GM12878 (cell line): ENCODE measurements at regions not wholly inside any gene's neighbourhood (a gene's known extent, or its start where the extent isn't known, plus 50 kb on each side); places are given as distances from the start of the nearest gene placed in this dataset.

Experiments
- ATAC-seq: fragments of 200-7000 bp; cut with Tn5 transposase; 3 replicates; pipeline ENCODE4 v1.9.1; 2020; ENCODE audit warnings: mild to moderate bottlenecking, moderate library complexity
- BruUV-seq: library from RNA; stranded (reverse); fragments of 400-500 nt; replicated peaks from 2 replicates; lab custom pipeline; 2021; lab: Mats Ljungman, UMichigan
- CTCF ChIA-PET: fragments of 300-600 bp; sonication (Branson Sonifier 250); formaldehyde crosslinking; extraction: SDS; loops from one replicate; lab custom pipeline; 2021; ENCODE audit warnings: inconsistent platforms; lab: Yijun Ruan, JAX
- POLR2A ChIA-PET: fragments of 350-600 bp; formaldehyde crosslinking; extraction: SDS; loops from one replicate; lab custom pipeline; 2021; ENCODE audit warnings: inconsistent platforms; lab: Charles Lee
- RAD21 ChIA-PET: fragments of 300-600 bp; sonication (Branson Sonifier 250); formaldehyde crosslinking; loops from one replicate; lab custom pipeline; 2023; ENCODE audit warnings: antibody characterized with exemption; ENCODE audit not compliant: unreplicated experiment; lab: Charles Lee
- SMC1A ChIA-PET: fragments of 300-600 bp; sonication (Branson Sonifier 250); formaldehyde crosslinking; loops from one replicate; lab custom pipeline; 2023; ENCODE audit not compliant: unreplicated experiment, uncharacterized antibody; lab: Charles Lee
- DNase-seq: peaks from one replicate; pipeline ENCODE4 v3.0.0-alpha.2; 2011; ENCODE audit warnings: low read depth, low spot score
- FAIRE-seq: peaks from 3 replicates; lab custom pipeline; 2011; peaks lifted over from hg19 to GRCh38; lab: Jason Lieb, UNC
- H2AFZ ChIP-seq: 2 replicates; pipeline ENCODE4 v1.6.0; 2011; ENCODE audit warnings: low read depth, low read length, control low read depth; ENCODE audit not compliant: control insufficient read depth
- H3K27ac ChIP-seq: 2 replicates; pipeline ENCODE4 v1.5.1; 2011; ENCODE audit warnings: control low read depth; ENCODE audit not compliant: control insufficient read depth, insufficient read depth
- H3K27me3 ChIP-seq, 2 experiments: replicated peaks in 1 of 2; 2 replicates each; pipeline versions ENCODE4 v1.6.0 to v1.6.1; 2011; ENCODE audit warnings: low read length in 1 of 2; ENCODE audit not compliant: control insufficient read depth in 2 of 2, insufficient read depth in 2 of 2
- H3K36me3 ChIP-seq, 2 experiments: 2 replicates each; pipeline ENCODE4 v1.5.1; 2011; ENCODE audit warnings: low read length in 1 of 2; ENCODE audit not compliant: control insufficient read depth in 2 of 2, insufficient read depth in 2 of 2
- H3K4me1 ChIP-seq: 2 replicates; pipeline ENCODE4 v1.6.1; 2011; ENCODE audit warnings: mild to moderate bottlenecking, low read length, moderate library complexity, mixed read lengths; ENCODE audit not compliant: control insufficient read depth, insufficient read depth
- H3K4me2 ChIP-seq: 2 replicates; pipeline ENCODE4 v1.6.0; 2011; ENCODE audit warnings: control low read depth; ENCODE audit not compliant: control insufficient read depth, insufficient read depth
- H3K4me3 ChIP-seq: fragments of 200-600 bp; sonication (generic); 2 replicates; pipeline ENCODE4 v1.5.1; 2016
- H3K79me2 ChIP-seq: 2 replicates; pipeline ENCODE4 v1.6.0; 2011; ENCODE audit warnings: low read length; ENCODE audit not compliant: control insufficient read depth, insufficient read depth
- H3K9ac ChIP-seq: 2 replicates; pipeline ENCODE4 v1.8.0; 2011; ENCODE audit warnings: low read length, control low read depth, mixed read lengths; ENCODE audit not compliant: control insufficient read depth, insufficient read depth
- H3K9me3 ChIP-seq: replicated peaks from 3 replicates; pipeline ENCODE4 v1.5.1; 2011; ENCODE audit warnings: mild to moderate bottlenecking, low read length; ENCODE audit not compliant: control insufficient read depth, insufficient read depth
- H4K20me1 ChIP-seq: 2 replicates; pipeline ENCODE4 v1.6.0; 2011; ENCODE audit not compliant: control insufficient read depth, insufficient read depth
- EED ChIP-seq: sonication (generic); IDR thresholded peaks from 2 replicates; pipeline ENCODE4 v1.6.1; 2016; ENCODE audit warnings: antibody characterized with exemption, low read depth
- JUND ChIP-seq: IDR thresholded peaks from 2 replicates; pipeline ENCODE4 v1.6.1; 2012; ENCODE audit warnings: low read depth, mild to moderate bottlenecking, low read length, improper control_type of control experiment, moderate library complexity
- RAD21 ChIP-seq: IDR thresholded peaks from 2 replicates; pipeline ENCODE4 v1.6.1; 2011; ENCODE audit warnings: mild to moderate bottlenecking, low read depth, low read length, moderate library complexity; ENCODE audit not compliant: insufficient read depth
- WGBS: methylation state at CpG from one replicate; pipeline ENCODE4 v1.1.6; 2016; ENCODE audit warnings: low lambda C conversion rate; ENCODE audit not compliant: insufficient replicate concordance, insufficient coverage; ENCODE audit errors: missing lambda C conversion rate; 5-methylcytosine and 5-hydroxymethylcytosine counted together
- in situ Hi-C: fragments of 300-500 bp; cut with MboI; formaldehyde crosslinking; loops from 9 replicates; pipeline ENCODE4 v1.14.3; 2018; ENCODE audit warnings: mixed read lengths
- intact Hi-C: fragments of 100-400 bp; cut with micrococcal nuclease; formaldehyde crosslinking; loops from one replicate; pipeline ENCODE4 v1.14.2; 2022; ENCODE audit not compliant: unreplicated experiment

GRCh38 chr15:96079882-96080281, 250.6 kb upstream of the NR2F2 start:
- Histone ChIP-seq H3K27me3 (no peaks in the 10 kb centered on the region), H3K4me2 (no peak overlapping the region), H3K4me3 (no peak overlapping the region), H2AFZ (no peak overlapping the region), H3K9ac (no peak overlapping the region), H3K4me1 (no peaks in the 10 kb centered on the region), H3K79me2 (no peaks in the 10 kb centered on the region), H4K20me1 (no peaks in the 10 kb centered on the region), H3K27ac (no peak overlapping the region), H3K36me3 (no peaks in the 10 kb centered on the region), H3K9me3 (no peaks in the 10 kb centered on the region; the same call in 2 of the 3 replicates)
- no peak for FAIRE-seq
- TF ChIP-seq RAD21: no peak
- RAD21 ChIA-PET: no interaction called here
- POLR2A ChIA-PET: no interaction called here
- in situ Hi-C loops (no loop called here), intact Hi-C loops (no loop called here)
- DNase-seq: no peak
- SMC1A ChIA-PET: interaction anchor here (0.8 kb wide), 2 partner anchors 10 to 44 kb away, joined by 3 read pairs; no protein-coding TSS in a partner anchor
- no peak for ATAC-seq
- BruUV-seq: no TSS peak
- WGBS: 52% methylated on average over 3 of the region's 3 CpGs
- CTCF ChIA-PET: interaction anchor here (1.2 kb wide), 1 partner anchor 80 kb away, joined by 3 read pairs; no protein-coding TSS in a partner anchor

- 0 out of 2 replicates have a peak overlapping the region, but pooled peaks have one; percentile 13 for H3K27ac ChIP-seq
- H2AFZ ChIP-seq: peak overlapping the region; percentile 56
- H3K4me3 ChIP-seq: no peak overlapping the region
- no TSS peak for BruUV-seq
- no peak for ATAC-seq
- no peaks in the 10 kb centered on the region for H3K27me3 ChIP-seq
- CTCF ChIA-PET: no interaction called here
- H3K9me3 ChIP-seq: no peaks in the 10 kb centered on the region; the same call in 2 of the 3 replicates
- no peaks in the 10 kb centered on the region for H4K20me1 ChIP-seq
- 0 out of 2 replicates have a peak, but pooled peaks have one; percentile 17 for TF ChIP-seq EED
- TF ChIP-seq JUND: no peak
- H3K4me2 ChIP-seq: no peak overlapping the region
- FAIRE-seq: no peak
- H3K9ac ChIP-seq: no peak overlapping the region
- POLR2A ChIA-PET: no interaction called here
- H3K4me1 ChIP-seq: peaks cover 13% of the 10 kb centered on the region
- SMC1A ChIA-PET: interaction anchor here (0.9 to 1.3 kb wide), 3 partner anchors 11 to 24 kb away, joined by 3 to 4 read pairs (median 3); no protein-coding TSS in a partner anchor
- 25% methylated on average over 3 of the region's 3 CpGs for WGBS
- DNase-seq: no peak
- in situ Hi-C loops: no loop called here
- no peaks in the 10 kb centered on the region for H3K36me3 ChIP-seq
- RAD21 ChIA-PET: interaction anchor here (0.6 kb wide), 1 partner anchor 158 kb away, joined by 3 read pairs; no protein-coding TSS in a partner anchor
- no peaks in the 10 kb centered on the region for H3K79me2 ChIP-seq
- intact Hi-C loops: no loop called here
Observed at GRCh38 chr15:96086164-96086563, 244.3 kb upstream of the NR2F2 start.
